ENCODE measurements at regions not wholly inside any gene's neighbourhood (a gene's known extent, or its start where the extent isn't known, plus 50 kb on each side); places are given as distances from the start of the nearest gene placed in this dataset.

GRCh38 chr9:21564175-21564574 lies 82.1 kb upstream of the IFNE start:
- no peak for DNase-seq (ENCODE audit: low spot score)

- no peak for DNase-seq (ENCODE audit: low spot score)
Measured at GRCh38 chr9:21565155-21565554, 83.0 kb upstream of the IFNE start.

GRCh38 chr9:21567926-21568325 lies 85.8 kb upstream of the IFNE start:
- DNase-seq (ENCODE audit: low spot score), result no peak

- DNase-seq (ENCODE audit: low spot score), result no peak
Measured at GRCh38 chr9:21568484-21568883, 86.4 kb upstream of the IFNE start.

GRCh38 chr9:21569721-21570120 lies 87.6 kb upstream of the IFNE start:
- DNase-seq (ENCODE audit: low spot score), result no peak

- no peak for DNase-seq (ENCODE audit: low spot score)
Measured at GRCh38 chr9:21570643-21571275, 88.6 kb upstream of the IFNE start.

- DNase-seq (ENCODE audit: low spot score), result no peak
Measured at GRCh38 chr9:21574261-21574660, 92.1 kb upstream of the IFNE start.

- peak; percentile 82 for DNase-seq (ENCODE audit: low spot score)
Measured at GRCh38 chr9:21576331-21577189, 94.4 kb upstream of the IFNE start.

GRCh38 chr9:21579247-21579671 lies 97.1 kb upstream of the IFNE start:
- DNase-seq (ENCODE audit: low spot score), result no peak

- DNase-seq (ENCODE audit: low spot score), result no peak
Measured at GRCh38 chr9:21579743-21580142, 97.6 kb upstream of the IFNE start.

- DNase-seq (ENCODE audit: low spot score), result peak; percentile 79
Measured at GRCh38 chr9:21580636-21581378, 98.7 kb upstream of the IFNE start.

GRCh38 chr9:21583628-21584377 lies 101.7 kb upstream of the IFNE start:
- no peak for DNase-seq (ENCODE audit: low spot score)

- no peak for DNase-seq (ENCODE audit: low spot score)
Measured at GRCh38 chr9:21584890-21585289, 102.8 kb upstream of the IFNE start.

GRCh38 chr9:21585756-21586752 lies 103.9 kb upstream of the IFNE start:
- no peak for DNase-seq (ENCODE audit: low spot score)

- DNase-seq (ENCODE audit: low spot score), result no peak
Measured at GRCh38 chr9:21589344-21590056, 107.4 kb upstream of the IFNE start.

GRCh38 chr9:21590058-21590996 lies 108.2 kb upstream of the IFNE start:
- DNase-seq (ENCODE audit: low spot score), result no peak

GRCh38 chr9:21591221-21592062 lies 109.3 kb upstream of the IFNE start:
- peak; percentile 95 for DNase-seq (ENCODE audit: low spot score)

- DNase-seq (ENCODE audit: low spot score), result no peak
Measured at GRCh38 chr9:21592063-21592338, 109.9 kb upstream of the IFNE start.
